ENCODE measurements at regions not wholly inside any gene's neighbourhood (a gene's known extent, or its start where the extent isn't known, plus 50 kb on each side); places are given as distances from the start of the nearest gene placed in this dataset.

GRCh38 chr2:222993920-222994650 is 57.9 kb upstream of the KCNE4 start:
- Mint-ChIP-seq H3K27me3 (ENCODE audit: low read depth) (no peaks in the 10 kb centered on the region; the same call in 1 of the 2 replicates), H3K27ac (no peak overlapping the region), H3K4me1 (no peaks in the 10 kb centered on the region), H3K36me3 (peaks cover 7% of the 10 kb centered on the region), H3K9me3 (peaks cover 21% of the 10 kb centered on the region), H3K4me3 (no peak overlapping the region)
- no peak for TF ChIP-seq CTCF (IDR thresholded peaks at IDR 0.05)
- no peak for TF ChIP-seq SP1 (CRISPR knock-in tag; conservative IDR thresholded peaks at IDR 0.05)
- 0 out of 2 replicates have a peak, but pooled peaks have one; percentile 54 for TF ChIP-seq GABPB1 (CRISPR knock-in tag; IDR thresholded peaks at IDR 0.05)
- no peak for TF ChIP-seq AR (CRISPR knock-in tag; IDR thresholded peaks at IDR 0.05)
- CTCF ChIA-PET, result interaction anchor here (1.3 kb wide), 1 partner anchor 22 kb away, joined by 3 read pairs; no protein-coding TSS in a partner anchor
- ATAC-seq (no peak; the same call in 1 of the 2 replicates), DNase-seq (ENCODE audit: low spot score) (no peak)
- POLR2A ChIA-PET, result no interaction called here

GRCh38 chr2:222998459-222998858 is 53.5 kb upstream of the KCNE4 start:
- ChIA-PET CTCF (no interaction called here), POLR2A (no interaction called here)
- Mint-ChIP-seq H3K4me3 (no peak overlapping the region), H3K36me3 (no peaks in the 10 kb centered on the region), H3K27ac (no peak overlapping the region), H3K9me3 (peaks cover 10% of the 10 kb centered on the region; the same call in 1 of the 2 replicates), H3K4me1 (no peaks in the 10 kb centered on the region), H3K27me3 (ENCODE audit: low read depth) (no peaks in the 10 kb centered on the region)
- ATAC-seq (no peak), DNase-seq (ENCODE audit: low spot score) (no peak)
- TF ChIP-seq ZNF423 (CRISPR knock-in tag; IDR thresholded peaks at IDR 0.05) (no peak), ATF1 (CRISPR knock-in tag; IDR thresholded peaks at IDR 0.05) (no peak), FOXJ3 (CRISPR knock-in tag; IDR thresholded peaks at IDR 0.05; ENCODE audit: borderline replicate concordance) (no peak), SP1 (CRISPR knock-in tag; conservative IDR thresholded peaks at IDR 0.05) (no peak), ZNF232 (CRISPR knock-in tag; IDR thresholded peaks at IDR 0.05) (no peak), CTCF (IDR thresholded peaks at IDR 0.05) (no peak), RELA (CRISPR knock-in tag; IDR thresholded peaks at IDR 0.05; ENCODE audit: borderline replicate concordance) (no peak), TP53 (CRISPR knock-in tag; IDR thresholded peaks at IDR 0.05) (no peak), CDX4 (CRISPR knock-in tag; IDR thresholded peaks at IDR 0.05; ENCODE audit: borderline replicate concordance) (no peak), ZNF425 (CRISPR knock-in tag; conservative IDR thresholded peaks at IDR 0.05) (no peak), ERG (CRISPR knock-in tag; IDR thresholded peaks at IDR 0.05) (no peak), OVOL2 (CRISPR knock-in tag; IDR thresholded peaks at IDR 0.05; ENCODE audit: borderline replicate concordance) (no peak)

Measured in WTC11 (cell line).